ENCODE measurements at regions not wholly inside any gene's neighbourhood (a gene's known extent, or its start where the extent isn't known, plus 50 kb on each side); places are given as distances from the start of the nearest gene placed in this dataset.
A peak's percentile ranks its signal among the peaks of the same experiment; 100 is the strongest.

DNA sequence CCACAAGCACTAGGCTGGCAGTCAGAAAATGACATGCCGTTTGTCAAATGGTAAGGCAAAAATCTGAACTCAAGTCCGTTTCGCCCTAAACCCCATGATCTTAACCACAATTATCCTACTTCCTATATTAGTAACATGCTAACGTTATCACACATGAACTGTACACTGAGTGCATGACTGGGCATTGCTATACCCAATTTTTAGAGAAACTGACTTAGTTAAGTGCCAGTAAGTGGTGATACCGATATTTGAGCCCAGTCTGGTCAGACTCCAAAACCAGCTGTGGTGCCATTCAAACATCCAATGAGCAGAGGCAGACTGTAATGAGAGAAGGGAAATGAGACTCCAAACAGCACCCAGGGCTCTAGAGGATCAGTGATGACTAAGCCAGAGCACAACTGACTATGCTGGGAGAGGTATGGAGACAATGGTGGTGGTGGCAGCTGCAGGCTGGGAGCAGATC, 311.7 kb upstream of the PKDCC start:
- peak in 1 of 2 donors; percentile 53 for ATAC-seq

DNA sequence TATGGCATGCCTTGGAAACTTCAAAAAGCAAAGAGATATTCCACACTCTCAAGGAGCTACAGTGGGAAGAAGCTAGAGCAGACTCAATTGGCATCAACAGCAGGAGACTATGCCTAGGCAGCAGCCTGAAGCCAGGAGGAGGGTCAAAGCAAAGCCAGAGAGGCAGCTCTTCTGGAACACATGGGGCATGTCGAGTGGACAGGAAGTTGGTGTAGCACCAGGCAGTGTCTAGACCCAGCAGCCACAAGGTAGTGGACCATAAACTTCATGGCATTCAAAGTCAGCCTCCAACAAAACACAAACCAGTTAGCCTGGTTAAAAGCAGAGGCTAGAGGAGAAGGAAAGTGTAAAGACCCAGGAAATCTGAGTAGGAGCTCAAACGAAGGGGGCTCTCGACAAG, 311.2 kb upstream of the PKDCC start:
- no peak for ATAC-seq

DNA sequence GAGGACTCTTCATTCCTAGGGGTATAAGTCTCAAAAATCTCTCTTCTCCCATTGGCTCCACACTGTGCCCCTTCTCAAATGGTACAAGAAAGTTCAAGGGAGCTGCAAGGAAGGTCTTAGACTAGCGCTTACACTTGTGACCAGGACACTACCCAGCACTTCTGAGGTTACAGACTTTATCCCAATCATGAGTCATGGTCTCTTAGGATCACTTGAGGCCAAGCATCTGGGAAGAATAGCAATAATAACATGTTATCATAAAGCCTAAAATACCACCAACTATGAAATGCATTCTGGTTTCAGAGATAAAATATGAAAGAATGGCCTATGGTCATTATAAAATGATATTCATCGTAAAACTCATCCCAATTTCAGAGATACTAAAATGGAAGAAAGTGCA, 309.9 kb upstream of the PKDCC start:
- no peak for ATAC-seq

DNA sequence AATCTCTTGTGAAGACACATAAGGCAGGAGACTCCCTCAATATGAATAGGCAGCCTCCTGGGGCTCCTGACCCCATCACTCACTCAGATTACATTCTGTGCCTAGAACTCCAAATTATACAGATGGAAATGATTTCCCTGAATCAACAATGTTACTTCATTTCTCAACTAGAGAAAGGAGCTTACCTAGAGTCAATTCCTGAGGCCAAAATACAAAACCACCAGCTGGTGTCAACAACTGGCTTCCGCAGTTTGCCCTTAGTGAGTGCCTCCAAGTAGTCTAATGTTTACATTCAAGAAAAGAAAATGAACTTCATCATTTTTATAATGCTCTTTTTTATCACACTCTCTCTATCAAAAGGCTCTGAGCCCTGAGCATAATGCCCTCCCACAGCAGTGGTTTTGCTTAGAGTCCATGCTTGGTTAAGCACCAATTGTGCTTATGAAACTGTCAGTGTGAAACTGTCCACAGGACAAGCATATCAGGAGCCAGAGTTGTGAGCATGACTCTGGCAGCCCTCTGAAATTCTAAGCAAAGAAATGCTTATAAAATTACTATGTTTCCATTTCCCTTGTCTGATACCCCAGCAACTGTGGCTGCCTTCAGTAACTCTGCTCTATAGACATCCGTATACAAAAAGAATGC, 305.7 kb upstream of the PKDCC start:
- no peak for ATAC-seq

DNA sequence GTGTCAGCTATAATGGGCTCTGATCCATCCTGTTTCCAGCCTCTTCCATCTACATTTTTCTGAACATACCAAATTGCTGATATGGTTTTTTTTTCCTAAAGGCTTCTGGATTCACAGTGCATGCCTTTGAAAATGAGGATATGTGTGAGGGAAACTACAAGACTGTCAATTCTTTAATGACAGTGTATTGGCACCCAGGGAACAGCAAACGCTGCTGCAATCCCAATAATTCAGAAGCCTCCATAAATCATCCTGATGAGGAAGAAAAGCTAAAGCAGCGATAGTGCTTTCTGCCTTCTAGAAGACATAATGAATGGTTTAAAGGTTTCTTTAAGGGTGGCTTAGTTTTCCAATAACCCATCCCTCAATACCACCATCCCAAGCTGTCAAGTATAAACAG, 304.5 kb upstream of the PKDCC start:
- no peak for ATAC-seq

DNA sequence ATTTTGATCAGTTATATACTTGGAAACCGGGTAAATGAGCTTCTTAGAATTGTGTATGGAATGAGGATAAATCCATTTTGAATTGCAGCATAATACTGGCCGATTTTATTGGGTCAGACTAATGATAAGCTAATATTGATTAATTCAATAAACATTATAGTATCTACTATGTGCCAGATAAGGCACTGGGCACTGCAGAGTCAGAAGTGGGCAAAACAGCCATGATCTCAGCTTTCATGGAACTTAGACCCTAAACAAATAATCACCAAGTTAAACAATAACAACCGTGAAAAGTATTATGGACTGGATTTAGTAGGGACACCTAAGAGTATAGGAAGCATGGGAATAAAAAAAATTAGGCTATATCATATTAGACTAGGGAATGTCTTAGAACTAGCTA, 297.0 kb upstream of the PKDCC start:
- ATAC-seq: no peak

DNA sequence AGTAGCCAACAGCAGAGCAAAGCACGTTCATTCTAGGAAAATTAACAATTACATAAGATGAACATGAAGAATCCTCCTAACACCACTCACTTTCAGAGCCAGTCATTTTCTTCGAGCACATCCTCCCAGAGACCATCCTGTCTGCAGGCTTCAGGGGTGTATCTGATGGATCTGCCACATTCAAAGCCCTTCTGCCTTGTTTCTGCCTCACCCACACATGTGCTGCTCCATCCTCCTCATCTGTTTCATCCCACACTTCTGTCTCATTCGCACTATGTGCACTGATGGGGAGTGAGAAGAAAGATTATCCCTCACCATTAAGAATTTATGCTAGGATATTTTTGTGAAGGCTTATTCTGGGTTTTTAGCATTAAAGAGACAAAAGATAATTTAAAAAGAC, 287.9 kb upstream of the PKDCC start:
- ATAC-seq: no peak

DNA sequence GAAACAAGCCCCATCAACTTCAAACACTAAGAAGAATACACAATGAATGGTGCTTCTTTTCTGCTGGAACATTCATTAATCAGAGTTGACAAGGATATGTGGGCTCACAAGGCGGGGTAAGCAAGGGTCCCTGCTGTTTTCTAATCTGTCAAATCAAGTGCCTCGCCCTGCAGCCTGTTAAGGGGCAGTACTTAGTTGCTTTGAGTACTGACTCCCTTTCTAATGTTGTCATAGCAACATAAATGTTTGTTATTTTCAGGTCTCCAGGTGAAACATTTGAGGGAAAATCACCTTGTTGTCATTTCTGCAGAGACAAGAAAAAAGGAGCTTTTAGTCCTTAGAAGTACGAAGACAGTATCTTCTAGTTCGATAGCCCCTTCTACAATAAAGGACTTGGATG, 284.7 kb upstream of the PKDCC start:
- ATAC-seq: no peak

DNA sequence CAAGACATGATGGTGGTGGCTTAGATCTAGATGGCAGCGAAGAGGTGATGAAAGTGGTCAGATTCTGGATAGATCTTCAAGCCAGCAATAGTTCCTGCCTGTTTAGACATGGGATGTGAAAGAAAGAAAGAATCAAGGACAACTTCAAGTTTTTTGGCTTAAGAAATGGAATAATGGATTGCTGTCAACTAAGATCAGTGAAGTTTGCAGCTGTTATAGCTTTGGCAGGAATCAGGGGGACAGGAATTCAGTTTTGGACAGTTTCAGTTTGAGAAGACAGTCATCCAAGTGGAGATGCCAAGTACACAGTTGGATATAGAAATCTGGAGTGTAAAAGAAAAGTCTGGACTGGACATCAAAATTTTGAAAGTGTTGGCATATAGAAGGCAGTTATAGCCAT, 283.7 kb upstream of the PKDCC start:
- ATAC-seq: no peak

DNA sequence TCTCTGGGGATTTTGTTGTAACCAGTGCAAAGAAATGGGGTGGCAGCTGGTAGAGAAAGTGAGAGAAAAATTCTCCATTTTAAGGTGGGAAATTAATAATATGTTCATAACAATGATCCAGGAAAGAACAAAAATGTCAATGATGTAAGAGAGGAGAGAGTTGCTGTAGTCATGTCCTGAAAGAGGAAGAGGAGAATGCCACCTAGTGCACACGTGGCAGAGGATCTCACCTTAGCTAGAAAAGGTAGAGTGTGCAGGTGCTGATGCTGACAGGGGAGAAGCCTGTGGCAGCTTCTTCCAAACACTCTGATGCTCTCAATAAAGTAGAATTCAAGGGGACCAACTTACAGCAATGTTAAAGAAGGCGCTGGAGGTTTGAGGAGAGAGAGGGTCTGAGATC, 282.9 kb upstream of the PKDCC start:
- ATAC-seq: no peak

DNA sequence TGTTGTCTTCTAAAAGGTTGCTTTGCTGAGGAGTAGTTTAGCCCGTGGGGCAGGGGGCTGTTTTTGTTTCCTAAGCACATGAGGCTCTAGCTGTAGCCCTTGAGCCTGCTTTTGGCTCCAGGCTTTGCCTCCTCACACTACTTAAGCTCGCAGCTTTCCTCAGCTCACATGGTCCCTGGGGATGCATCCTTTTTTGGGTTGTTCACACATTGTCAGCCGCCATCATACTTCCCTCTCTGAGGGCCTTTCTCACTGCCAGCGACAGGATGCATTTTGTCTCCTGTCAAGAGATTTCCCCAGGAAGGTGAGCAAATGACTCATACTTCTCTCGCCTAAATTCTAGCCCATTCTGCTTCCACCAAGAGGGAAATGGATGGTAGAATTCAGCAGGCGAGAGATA, 279.5 kb upstream of the PKDCC start:
- no peak for ATAC-seq

DNA sequence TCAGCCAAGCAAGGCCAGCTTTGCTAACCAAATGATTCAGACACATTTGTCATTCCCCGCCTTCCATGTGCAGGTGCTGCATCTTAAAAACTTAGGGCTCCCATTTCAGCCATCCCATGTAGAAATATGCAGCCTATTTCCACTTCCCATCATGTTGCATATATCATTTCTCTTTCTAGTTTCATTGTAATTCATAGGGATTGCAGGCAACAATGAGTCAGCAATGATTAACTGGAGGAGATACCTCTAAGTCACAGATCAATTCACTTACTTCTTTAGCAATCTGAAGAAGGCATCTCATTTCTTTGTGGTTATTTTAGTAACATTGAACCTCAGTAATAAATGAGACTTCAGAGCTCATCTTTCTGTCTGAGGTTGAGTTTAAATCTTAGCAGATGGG, 276.1 kb upstream of the PKDCC start:
- no peak for ATAC-seq

DNA sequence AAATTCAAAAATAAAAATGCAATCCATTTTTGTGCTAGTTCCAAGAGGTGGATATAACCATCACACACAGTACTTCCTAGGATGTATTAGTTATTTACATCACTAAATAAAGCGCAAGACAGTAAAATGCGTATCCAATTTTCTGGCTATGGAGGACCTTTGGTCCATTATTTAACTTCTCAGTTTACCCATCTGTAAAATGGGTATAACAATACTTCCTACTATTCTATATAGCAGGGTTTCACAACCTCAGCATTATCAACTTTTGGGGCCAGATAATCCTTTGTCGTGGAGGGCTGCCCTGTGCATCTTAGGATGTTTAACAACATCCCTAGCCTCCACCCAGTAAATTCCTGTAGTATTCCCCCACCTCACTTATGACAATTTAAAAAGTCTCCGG, 275.1 kb upstream of the PKDCC start:
- no peak for ATAC-seq

DNA sequence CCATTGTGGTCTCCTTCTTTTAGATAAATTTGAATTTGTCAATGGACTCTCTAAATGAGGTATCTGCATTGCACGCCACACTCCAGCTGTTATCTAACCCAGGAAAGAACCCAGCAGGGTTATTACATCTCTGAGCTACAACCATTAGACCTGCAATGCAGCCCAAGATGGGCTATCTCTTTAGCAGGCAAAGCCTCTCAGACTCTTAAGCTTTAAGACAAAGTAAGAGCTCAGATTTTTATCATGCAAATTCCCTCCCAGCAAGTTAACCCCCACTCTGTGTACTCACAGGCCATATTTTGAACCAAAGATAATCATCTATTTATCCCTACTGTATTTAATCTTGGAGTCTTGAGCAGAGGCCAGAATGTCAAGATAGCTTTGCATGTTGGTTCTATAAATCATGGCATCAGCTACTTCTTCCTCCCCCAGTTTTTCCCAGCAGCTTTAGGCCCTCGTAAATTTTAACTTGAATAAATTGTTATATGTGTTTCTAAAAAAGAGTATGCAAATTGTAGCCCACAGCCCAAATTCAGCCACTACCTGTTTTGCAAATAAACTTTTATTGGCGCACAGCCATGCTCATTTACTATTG, 273.7 kb upstream of the PKDCC start:
- ATAC-seq: no peak

DNA sequence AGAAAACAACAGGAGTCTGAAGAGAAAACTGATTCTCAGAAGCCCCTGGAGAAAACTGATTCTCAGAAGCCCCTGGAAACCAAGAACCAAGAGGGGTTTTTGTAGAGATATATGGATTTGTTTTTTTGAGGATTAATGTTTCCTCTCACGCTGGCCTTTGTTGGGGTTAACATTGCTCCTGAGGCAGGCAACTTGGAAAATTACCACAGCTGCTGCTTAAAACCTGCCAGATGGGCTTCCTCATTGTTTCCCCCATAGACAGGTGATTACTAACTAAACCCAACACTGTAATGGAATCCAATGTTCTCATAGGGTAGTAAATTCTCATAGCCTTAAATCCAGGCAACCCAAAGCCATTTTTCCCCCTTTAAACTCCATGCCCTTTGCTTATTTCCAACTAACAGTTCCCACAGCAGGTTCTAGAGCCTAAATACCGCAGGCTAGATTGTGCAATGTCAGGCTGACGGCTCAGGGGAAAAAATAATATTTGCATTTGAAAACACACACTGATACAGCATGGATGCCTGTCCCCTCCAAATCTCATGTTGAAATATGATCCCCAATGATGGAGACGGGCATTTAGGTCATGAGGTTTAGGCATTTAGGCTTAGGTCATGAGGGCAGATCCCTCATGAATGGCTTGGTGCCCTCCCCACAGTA, 272.3 kb upstream of the PKDCC start:
- no peak for ATAC-seq

DNA sequence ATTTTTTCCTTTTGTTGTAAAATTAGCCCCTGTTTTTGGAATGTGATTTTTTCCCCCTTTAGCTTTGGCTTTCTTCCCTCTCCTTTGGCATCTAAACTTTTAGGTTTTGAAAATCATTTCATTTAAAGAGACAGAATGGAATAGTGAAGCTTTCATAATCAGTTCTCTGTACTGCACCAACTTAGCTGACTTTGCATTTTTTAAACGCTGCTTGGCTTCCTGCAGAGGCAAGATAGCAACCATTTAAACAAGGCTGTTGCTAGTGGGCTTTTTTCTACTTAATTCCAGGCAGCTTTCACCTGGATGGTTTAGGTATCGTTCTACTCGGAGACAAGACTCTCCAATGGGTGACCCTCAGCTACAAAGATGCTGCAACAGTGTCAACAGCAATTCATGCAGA, 267.9 kb upstream of the PKDCC start:
- no peak for ATAC-seq

DNA sequence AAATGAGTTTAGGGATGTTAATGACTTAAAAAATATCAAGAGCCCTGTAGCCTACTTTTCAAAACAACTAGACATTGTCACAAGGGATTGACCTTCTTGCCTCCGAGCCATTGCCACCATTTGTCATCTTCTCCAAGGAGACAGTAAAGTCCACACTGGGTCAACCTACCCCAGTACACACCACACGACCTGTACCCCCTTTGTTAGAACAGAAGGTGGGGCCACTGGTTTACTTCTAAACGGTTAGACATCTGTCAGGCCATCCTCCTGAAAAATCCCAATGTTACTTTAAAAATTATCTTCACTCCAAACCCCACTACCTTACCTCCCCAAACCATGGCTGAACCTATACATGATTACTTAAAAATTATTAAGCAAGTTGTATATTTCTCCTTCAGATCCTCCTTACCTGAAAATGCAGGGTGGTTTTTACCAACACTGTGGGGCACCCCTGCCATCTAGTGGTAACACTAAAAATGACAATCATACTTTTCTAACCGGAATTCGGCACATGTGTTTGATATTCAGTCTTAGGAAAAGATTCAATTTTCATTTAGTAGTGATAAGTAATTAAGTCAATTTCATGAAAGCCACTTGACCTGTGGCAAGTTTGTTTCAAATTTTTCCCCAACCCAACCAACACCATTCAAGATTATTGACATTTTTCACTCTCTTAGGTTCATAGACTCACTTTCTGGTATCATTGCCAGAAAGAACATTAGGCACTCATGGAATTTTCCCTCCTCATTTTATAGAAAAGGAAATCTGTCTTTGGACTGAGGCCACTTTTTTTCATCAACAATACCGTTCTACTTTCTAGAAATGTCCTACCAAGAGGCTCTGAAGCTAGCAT, 265.3 kb upstream of the PKDCC start:
- ATAC-seq: no peak

DNA sequence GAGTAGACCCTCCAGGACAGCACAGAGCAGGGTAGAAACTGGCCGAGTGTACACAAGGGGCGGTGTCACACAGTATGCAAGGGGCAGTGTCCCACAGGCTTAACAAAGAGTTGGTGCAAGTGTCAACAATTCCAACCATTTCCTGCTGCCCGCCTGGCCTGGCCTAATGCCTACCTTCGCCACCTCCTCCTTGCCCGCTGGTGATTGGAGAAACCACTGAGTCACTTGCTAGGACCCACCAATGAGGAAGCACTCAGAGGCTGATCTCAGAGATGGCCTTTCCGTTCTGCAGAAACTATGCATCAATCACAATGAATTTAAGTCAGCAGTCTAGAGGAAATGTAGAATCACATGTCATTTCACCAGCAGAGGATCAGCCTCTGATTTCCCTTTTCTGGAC, 263.3 kb upstream of the PKDCC start:
- no peak for ATAC-seq

DNA sequence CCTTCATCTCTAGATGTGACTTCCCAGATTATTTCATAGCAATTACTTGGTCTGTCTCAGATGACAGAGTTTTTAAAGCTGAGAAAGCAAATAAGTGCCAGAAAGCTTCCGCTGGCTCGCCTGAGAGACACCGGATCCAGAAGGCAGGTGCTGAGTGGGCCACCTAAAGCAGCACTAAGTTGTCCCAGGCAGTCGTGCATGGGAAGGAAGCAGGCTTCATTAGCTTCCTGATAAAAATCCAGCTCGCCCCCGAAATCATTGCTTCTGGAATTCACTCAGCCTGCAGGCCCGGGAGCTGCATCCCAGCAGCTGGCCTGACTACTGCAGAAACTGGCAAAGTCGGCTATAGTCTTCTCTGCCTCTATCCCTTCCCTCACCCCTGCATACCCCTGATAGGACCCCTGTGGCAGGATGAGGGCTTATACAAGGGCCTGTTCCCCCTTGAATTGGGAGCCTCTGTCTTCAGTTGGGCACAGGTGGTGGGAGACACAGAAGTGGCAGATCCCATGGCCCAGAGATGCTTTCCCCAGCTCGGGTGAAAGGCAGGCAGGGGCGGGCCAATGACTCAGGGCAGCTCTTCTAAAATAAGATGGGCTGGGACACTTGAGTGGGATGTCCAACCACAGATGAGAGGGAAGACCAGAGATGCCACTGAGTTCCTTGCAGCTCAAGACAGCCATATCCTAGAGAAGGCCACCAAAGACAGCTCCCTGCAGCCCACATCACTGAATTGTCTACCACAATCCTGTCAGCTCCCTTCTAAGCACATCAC, 262.4 kb upstream of the PKDCC start:
- ATAC-seq: no peak

DNA sequence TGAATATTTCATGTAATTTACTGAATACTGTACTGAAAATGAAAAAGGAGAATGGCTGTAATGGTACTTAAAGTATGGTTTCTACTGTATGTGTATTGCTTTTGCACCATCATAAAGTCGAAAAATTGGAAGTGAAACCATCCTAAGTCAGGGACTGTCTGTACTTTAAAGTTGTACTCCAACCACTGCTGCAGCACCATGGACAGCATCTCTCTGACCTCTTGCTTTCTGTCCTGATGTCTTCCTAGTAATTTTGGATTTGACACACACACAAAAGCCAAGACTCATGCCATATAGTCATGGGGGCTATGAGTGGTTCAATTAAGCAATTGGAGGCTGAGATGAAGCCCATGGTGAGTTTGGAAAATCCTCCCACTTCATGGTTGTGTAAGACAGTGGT, 256.3 kb upstream of the PKDCC start:
- no peak for ATAC-seq

DNA sequence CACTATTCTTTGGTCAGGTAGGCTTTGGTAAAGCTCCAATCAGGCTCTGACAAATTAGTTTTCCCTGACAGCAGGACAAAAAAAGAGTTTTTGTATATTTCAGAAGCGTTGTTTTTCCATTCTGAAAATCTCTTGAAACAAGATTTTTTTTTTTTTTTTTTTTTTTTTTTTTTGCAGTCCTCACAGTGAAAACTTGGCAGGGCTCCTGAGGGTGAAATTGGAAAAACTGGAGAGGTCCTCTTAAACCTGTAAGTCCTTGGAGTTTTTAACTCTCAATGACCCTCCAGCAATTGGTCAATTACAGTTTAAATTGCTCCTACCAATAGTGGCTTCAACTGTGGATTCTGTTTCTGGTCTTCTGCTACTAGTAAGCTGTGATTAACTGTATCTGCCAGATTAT, 244.5 kb upstream of the PKDCC start:
- no peak for ATAC-seq

DNA sequence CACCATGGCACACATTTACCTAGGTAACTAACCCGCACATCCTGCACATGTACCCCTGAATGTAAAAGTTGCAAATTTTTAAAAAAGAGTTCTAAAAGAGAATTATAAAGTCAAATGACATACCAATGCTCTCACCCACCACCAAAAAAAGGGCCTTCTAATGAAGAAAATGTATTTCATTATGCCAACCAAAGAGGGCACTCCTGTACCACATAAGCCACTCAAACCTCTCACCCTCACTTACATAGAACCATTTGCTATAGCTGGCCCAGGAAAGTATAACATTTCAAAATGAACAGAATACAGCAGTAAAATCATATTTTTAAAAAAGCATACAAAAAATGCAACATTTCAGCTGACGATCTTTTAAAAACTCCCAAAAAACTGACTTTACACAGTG, 241.5 kb upstream of the PKDCC start:
- no peak for ATAC-seq

DNA sequence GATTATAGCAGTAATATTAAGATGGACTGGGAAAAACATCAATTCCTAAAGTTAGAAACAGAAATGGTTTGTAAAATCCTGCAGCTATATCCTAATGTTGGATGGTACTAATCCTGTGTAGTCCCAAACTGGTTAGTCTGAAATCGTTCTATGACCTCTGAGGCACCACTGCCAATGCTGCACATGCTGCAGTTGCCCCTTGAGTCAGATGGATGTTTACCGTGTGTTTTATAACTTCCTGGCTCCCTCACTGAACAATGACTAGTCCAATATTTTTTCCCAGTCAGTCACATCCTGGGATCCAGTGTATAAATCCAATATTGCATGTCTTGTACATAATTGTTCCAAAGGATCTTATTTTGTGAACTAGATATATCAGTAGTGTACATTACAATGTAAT, 226.7 kb upstream of the PKDCC start:
- ATAC-seq: no peak
